SU-DHL-6 (cell line): ENCODE measurements at regions not wholly inside any gene's neighbourhood (a gene's known extent, or its start where the extent isn't known, plus 50 kb on each side); places are given as distances from the start of the nearest gene placed in this dataset.

Source experiments
- H2AFZ ChIP-seq: fragments of 200-600 bp; sonication (generic); 2 replicates; pipeline ENCODE4 v1.6.1; 2014; ENCODE audit warnings: low read depth, mild to moderate bottlenecking, moderate library complexity, mixed read lengths, antibody characterized with exemption, low read length; ENCODE audit not compliant: severe bottlenecking
- H3F3A ChIP-seq: fragments of 200-600 bp; shearing (Covaris generic); 2 replicates; pipeline ENCODE4 v1.6.0; 2016; ENCODE audit warnings: antibody characterized with exemption, mild to moderate bottlenecking; ENCODE audit not compliant: insufficient read depth
- H3K27ac ChIP-seq: fragments of 200-600 bp; sonication (generic); 2 replicates; pipeline ENCODE4 v1.5.1; 2016; ENCODE audit warnings: low read depth, mild to moderate bottlenecking, low read length, moderate library complexity, mixed read lengths
- H3K27me3 ChIP-seq: fragments of 200-600 bp; sonication (generic), shearing (Covaris generic); 2 replicates; pipeline ENCODE4 v1.6.0; 2014; ENCODE audit warnings: mild to moderate bottlenecking, low read length
- H3K36me3 ChIP-seq: fragments of 200-600 bp; sonication (generic); 2 replicates; pipeline ENCODE4 v1.6.1; 2014; ENCODE audit warnings: mild to moderate bottlenecking, low read length, mixed read lengths
- H3K4me2 ChIP-seq: fragments of 300-600, 200-600 bp; shearing (Covaris generic), sonication (generic); 2 replicates; pipeline ENCODE4 v1.6.0; 2014; ENCODE audit warnings: low read length, low read depth, mild to moderate bottlenecking; ENCODE audit not compliant: poor library complexity, severe bottlenecking
- H3K4me3 ChIP-seq: fragments of 200-600 bp; sonication (generic); 2 replicates; pipeline ENCODE4 v1.5.1; 2014; ENCODE audit warnings: antibody characterized with exemption, low read length, mild to moderate bottlenecking, mixed read lengths; ENCODE audit not compliant: insufficient read depth, poor library complexity, severe bottlenecking
- H3K79me2 ChIP-seq: fragments of 200-600 bp; sonication (generic); 2 replicates; pipeline ENCODE4 v1.6.1; 2014; ENCODE audit warnings: mild to moderate bottlenecking, low read length, moderate library complexity; ENCODE audit not compliant: insufficient read depth
- H3K9ac ChIP-seq: fragments of 200-600 bp; sonication (generic); 2 replicates; pipeline ENCODE4 v1.7.0; 2014; ENCODE audit warnings: mild to moderate bottlenecking, low read length
- H3K9me2 ChIP-seq: fragments of 200-600 bp; sonication (generic); replicated peaks from 2 replicates; pipeline ENCODE4 v1.6.1; 2014; ENCODE audit warnings: low read length; ENCODE audit not compliant: insufficient read depth
- H3K9me3 ChIP-seq: fragments of 200-600 bp; sonication (generic); 2 replicates; pipeline ENCODE4 v1.6.1; 2014; ENCODE audit warnings: low read length, mixed read lengths; ENCODE audit not compliant: insufficient read depth
- H4K20me1 ChIP-seq: fragments of 200-600 bp; sonication (generic); 2 replicates; pipeline ENCODE4 v1.6.1; 2014; ENCODE audit warnings: low read depth, mild to moderate bottlenecking, antibody characterized with exemption, low read length, moderate library complexity, mixed read lengths
- EZH2phosphoT487 ChIP-seq: fragments of 200-600 bp; sonication (generic), shearing (Covaris generic); conservative IDR thresholded peaks from 2 replicates; pipeline ENCODE4 v1.6.1; 2018; ENCODE audit warnings: mild to moderate bottlenecking, antibody characterized with exemption, low read length, moderate library complexity, mixed read lengths
- TF ChIP-seq, protein P1 (sequence below): fragments of 200-600 bp; sonication (generic); IDR thresholded peaks from one replicate; pipeline ENCODE4 v1.5.1; 2017; ENCODE audit warnings: antibody characterized with exemption, mild to moderate bottlenecking, low read length, moderate library complexity; ENCODE audit not compliant: insufficient read depth, poor library complexity, severe bottlenecking

DNA sequence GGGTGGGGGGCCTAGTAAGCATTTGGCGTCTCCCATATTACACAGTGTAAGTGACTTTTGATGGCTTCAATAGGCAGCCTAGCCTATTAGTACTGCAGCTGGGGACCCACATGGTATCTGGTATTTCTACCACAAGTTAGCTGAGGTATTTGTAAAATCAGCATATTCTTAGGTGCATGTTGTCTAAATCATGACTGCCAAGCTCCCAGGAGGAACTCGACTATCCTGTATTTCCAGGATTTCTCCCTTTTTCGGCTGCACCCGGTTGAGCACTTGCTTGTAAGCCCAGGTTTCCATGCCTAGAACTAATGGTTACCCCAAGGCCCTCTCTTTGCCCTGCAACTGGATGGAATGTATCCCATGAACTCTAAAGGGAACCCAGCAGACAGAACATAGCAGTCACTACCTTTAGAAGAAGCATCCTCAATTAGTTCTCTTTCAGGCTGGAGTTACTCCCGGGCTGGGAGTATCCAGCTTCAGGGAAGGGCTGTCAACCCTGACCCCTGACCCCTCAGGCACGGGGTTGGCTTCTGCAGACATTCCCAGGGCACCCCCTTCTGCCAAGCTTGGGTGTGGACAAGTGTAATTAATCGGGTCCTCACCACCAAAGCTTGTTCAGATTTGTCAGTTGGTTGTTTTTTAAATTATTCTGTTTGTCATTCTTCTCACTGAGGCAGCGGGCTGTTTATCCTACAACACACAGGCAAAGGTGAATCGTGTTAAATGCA is 90.3 kb upstream of the PARD3 start:
- Histone ChIP-seq H3K9me3 (no peaks in the 10 kb centered on the region), H3K4me3 (no peak overlapping the region), H3K79me2 (no peaks in the 10 kb centered on the region), H3K4me2 (no peak overlapping the region), H3K27ac (no peak overlapping the region), H3F3A (no peaks in the 10 kb centered on the region), H3K9ac (no peak overlapping the region), H3K36me3 (no peaks in the 10 kb centered on the region), H3K9me2 (no peaks in the 10 kb centered on the region), H2AFZ (no peak overlapping the region), H4K20me1 (no peaks in the 10 kb centered on the region), H3K27me3 (no peaks in the 10 kb centered on the region)
- TF ChIP-seq, protein P1, sequence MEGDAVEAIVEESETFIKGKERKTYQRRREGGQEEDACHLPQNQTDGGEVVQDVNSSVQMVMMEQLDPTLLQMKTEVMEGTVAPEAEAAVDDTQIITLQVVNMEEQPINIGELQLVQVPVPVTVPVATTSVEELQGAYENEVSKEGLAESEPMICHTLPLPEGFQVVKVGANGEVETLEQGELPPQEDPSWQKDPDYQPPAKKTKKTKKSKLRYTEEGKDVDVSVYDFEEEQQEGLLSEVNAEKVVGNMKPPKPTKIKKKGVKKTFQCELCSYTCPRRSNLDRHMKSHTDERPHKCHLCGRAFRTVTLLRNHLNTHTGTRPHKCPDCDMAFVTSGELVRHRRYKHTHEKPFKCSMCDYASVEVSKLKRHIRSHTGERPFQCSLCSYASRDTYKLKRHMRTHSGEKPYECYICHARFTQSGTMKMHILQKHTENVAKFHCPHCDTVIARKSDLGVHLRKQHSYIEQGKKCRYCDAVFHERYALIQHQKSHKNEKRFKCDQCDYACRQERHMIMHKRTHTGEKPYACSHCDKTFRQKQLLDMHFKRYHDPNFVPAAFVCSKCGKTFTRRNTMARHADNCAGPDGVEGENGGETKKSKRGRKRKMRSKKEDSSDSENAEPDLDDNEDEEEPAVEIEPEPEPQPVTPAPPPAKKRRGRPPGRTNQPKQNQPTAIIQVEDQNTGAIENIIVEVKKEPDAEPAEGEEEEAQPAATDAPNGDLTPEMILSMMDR: no peak
- no peak for TF ChIP-seq EZH2phosphoT487

DNA sequence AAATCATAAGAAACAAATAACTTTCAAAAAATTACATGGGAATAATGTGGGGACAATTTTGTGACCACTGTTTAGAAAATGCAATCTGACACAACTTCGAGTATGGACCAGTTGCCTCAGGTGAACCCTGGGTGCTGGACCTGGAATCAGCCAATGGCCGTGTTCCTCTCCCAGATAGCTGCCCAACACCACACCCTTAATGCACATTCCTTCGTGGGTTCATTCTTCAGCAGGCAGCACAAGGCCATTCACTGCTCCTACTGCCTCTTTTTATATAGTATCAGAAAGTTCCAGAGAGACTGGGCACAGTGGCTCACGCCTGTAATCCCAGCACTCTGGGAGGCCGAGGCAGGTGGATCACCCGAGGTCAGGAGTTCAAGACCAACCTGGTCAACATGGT is 89.1 kb upstream of the PARD3 start:
- Histone ChIP-seq H3K36me3 (no peaks in the 10 kb centered on the region), H4K20me1 (no peaks in the 10 kb centered on the region), H2AFZ (no peak overlapping the region), H3K4me2 (no peak overlapping the region), H3K27ac (no peak overlapping the region), H3K27me3 (no peaks in the 10 kb centered on the region), H3K9me3 (no peaks in the 10 kb centered on the region), H3K79me2 (no peaks in the 10 kb centered on the region), H3K9me2 (no peaks in the 10 kb centered on the region), H3K4me3 (no peak overlapping the region), H3F3A (no peaks in the 10 kb centered on the region), H3K9ac (no peak overlapping the region)
- no peak for TF ChIP-seq EZH2phosphoT487
- TF ChIP-seq, protein P1: no peak

- no peaks in the 10 kb centered on the region for H4K20me1 ChIP-seq
- no peaks in the 10 kb centered on the region for H3F3A ChIP-seq
- no peaks in the 10 kb centered on the region for H3K79me2 ChIP-seq
- H3K9ac ChIP-seq: no peak overlapping the region
- H2AFZ ChIP-seq: no peak overlapping the region
- no peaks in the 10 kb centered on the region for H3K27me3 ChIP-seq
- no peak overlapping the region for H3K4me2 ChIP-seq
- H3K27ac ChIP-seq: no peak overlapping the region
- no peaks in the 10 kb centered on the region for H3K36me3 ChIP-seq
- no peaks in the 10 kb centered on the region for H3K9me2 ChIP-seq
- H3K4me3 ChIP-seq: no peak overlapping the region
- TF ChIP-seq, protein P1: no peak
- no peak for TF ChIP-seq EZH2phosphoT487
- no peaks in the 10 kb centered on the region for H3K9me3 ChIP-seq
Observed at GRCh38 chr10:34899161-34899560, 84.1 kb upstream of the PARD3 start.
